ENCODE measurements at regions not wholly inside any gene's neighbourhood (a gene's known extent, or its start where the extent isn't known, plus 50 kb on each side); places are given as distances from the start of the nearest gene placed in this dataset.

- Mint-ChIP-seq H3K27ac (no peak overlapping the region), H3K4me3 (no peak overlapping the region), H3K9me3 (peaks cover 2% of the 10 kb centered on the region; the same call in 1 of the 3 replicates), H3K36me3 (ENCODE audit: low read depth) (no peaks in the 10 kb centered on the region), H3K4me1 (peaks cover 4% of the 10 kb centered on the region; the same call in 2 of the 3 replicates), H3K27me3 (ENCODE audit: insufficient read depth, low read depth, poor library complexity) (peaks cover 2% of the 10 kb centered on the region)
- H3K36me3 ChIP-seq (ENCODE audit: insufficient read depth): no peaks in the 10 kb centered on the region
- no peak overlapping the region for H3K4me2 ChIP-seq
- no peaks in the 10 kb centered on the region for H3K4me1 ChIP-seq (ENCODE audit: insufficient read depth)
- no peaks in the 10 kb centered on the region for H3K79me2 ChIP-seq (replicated peaks; ENCODE audit: insufficient read depth)
- no peaks in the 10 kb centered on the region; the same call in 1 of the 2 replicates for H4K20me1 ChIP-seq (replicated peaks; ENCODE audit: insufficient read depth)
- no peaks in the 10 kb centered on the region for H3K9me2 ChIP-seq (ENCODE audit: insufficient read depth)
- TF ChIP-seq, protein P1, sequence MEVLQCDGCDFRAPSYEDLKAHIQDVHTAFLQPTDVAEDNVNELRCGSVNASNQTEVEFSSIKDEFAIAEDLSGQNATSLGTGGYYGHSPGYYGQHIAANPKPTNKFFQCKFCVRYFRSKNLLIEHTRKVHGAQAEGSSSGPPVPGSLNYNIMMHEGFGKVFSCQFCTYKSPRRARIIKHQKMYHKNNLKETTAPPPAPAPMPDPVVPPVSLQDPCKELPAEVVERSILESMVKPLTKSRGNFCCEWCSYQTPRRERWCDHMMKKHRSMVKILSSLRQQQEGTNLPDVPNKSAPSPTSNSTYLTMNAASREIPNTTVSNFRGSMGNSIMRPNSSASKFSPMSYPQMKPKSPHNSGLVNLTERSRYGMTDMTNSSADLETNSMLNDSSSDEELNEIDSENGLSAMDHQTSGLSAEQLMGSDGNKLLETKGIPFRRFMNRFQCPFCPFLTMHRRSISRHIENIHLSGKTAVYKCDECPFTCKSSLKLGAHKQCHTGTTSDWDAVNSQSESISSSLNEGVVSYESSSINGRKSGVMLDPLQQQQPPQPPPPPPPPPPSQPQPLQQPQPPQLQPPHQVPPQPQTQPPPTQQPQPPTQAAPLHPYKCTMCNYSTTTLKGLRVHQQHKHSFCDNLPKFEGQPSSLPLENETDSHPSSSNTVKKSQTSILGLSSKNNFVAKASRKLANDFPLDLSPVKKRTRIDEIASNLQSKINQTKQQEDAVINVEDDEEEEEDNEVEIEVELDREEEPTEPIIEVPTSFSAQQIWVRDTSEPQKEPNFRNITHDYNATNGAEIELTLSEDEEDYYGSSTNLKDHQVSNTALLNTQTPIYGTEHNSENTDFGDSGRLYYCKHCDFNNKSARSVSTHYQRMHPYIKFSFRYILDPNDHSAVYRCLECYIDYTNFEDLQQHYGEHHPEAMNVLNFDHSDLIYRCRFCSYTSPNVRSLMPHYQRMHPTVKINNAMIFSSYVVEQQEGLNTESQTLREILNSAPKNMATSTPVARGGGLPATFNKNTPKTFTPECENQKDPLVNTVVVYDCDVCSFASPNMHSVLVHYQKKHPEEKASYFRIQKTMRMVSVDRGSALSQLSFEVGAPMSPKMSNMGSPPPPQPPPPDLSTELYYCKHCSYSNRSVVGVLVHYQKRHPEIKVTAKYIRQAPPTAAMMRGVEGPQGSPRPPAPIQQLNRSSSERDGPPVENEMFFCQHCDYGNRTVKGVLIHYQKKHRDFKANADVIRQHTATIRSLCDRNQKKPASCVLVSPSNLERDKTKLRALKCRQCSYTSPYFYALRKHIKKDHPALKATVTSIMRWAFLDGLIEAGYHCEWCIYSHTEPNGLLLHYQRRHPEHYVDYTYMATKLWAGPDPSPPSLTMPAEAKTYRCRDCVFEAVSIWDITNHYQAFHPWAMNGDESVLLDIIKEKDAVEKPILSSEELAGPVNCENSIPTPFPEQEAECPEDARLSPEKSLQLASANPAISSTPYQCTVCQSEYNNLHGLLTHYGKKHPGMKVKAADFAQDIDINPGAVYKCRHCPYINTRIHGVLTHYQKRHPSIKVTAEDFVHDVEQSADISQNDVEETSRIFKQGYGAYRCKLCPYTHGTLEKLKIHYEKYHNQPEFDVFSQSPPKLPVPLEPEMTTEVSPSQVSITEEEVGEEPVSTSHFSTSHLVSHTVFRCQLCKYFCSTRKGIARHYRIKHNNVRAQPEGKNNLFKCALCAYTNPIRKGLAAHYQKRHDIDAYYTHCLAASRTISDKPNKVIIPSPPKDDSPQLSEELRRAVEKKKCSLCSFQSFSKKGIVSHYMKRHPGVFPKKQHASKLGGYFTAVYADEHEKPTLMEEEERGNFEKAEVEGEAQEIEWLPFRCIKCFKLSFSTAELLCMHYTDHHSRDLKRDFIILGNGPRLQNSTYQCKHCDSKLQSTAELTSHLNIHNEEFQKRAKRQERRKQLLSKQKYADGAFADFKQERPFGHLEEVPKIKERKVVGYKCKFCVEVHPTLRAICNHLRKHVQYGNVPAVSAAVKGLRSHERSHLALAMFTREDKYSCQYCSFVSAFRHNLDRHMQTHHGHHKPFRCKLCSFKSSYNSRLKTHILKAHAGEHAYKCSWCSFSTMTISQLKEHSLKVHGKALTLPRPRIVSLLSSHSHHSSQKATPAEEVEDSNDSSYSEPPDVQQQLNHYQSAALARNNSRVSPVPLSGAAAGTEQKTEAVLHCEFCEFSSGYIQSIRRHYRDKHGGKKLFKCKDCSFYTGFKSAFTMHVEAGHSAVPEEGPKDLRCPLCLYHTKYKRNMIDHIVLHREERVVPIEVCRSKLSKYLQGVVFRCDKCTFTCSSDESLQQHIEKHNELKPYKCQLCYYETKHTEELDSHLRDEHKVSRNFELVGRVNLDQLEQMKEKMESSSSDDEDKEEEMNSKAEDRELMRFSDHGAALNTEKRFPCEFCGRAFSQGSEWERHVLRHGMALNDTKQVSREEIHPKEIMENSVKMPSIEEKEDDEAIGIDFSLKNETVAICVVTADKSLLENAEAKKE (CRISPR knock-in tag; IDR thresholded peaks at IDR 0.05): no peak
- TF ChIP-seq EZH2phosphoT487 (IDR thresholded peaks at IDR 0.05; ENCODE audit: unreplicated experiment) (no peak), REST (IDR thresholded peaks at IDR 0.05; ENCODE audit: unreplicated experiment) (no peak), ZNF331 (CRISPR knock-in tag; IDR thresholded peaks at IDR 0.05; ENCODE audit: low read depth) (no peak), STAT1 (IDR thresholded peaks at IDR 0.05; ENCODE audit: unreplicated experiment) (no peak), ETS1 (IDR thresholded peaks at IDR 0.05) (no peak), CTCF (conservative IDR thresholded peaks at IDR 0.05; ENCODE audit: low read depth in 2 of 2) (no peak), POLR2AphosphoS5 (IDR thresholded peaks at IDR 0.05; ENCODE audit: low read depth) (no peak), EZH2 (IDR thresholded peaks at IDR 0.05; ENCODE audit: low read depth, unreplicated experiment) (no peak), CREB1 (CRISPR knock-in tag; IDR thresholded peaks at IDR 0.05; ENCODE audit: low read depth) (no peak), JUNB (IDR thresholded peaks at IDR 0.05; ENCODE audit: unreplicated experiment) (no peak), NANOG (IDR thresholded peaks at IDR 0.05; ENCODE audit: borderline replicate concordance) (no peak), ZNF114 (CRISPR knock-in tag; IDR thresholded peaks at IDR 0.05) (no peak)
- H3K27ac ChIP-seq (ENCODE audit: low read depth): no peak overlapping the region
- H3K27me3 ChIP-seq (ENCODE audit: insufficient read depth): no peaks in the 10 kb centered on the region
- H3F3A ChIP-seq (replicated peaks; ENCODE audit: low read depth): no peaks in the 10 kb centered on the region
- ATAC-seq (no peak), DNase-seq (ENCODE audit: low spot score) (no peak)
- H3K4me3 ChIP-seq: no peak overlapping the region
- no peak overlapping the region for H2AFZ ChIP-seq
Observed at GRCh38 chr7:41039386-41039953, 663.4 kb downstream of the INHBA start.

All from GM23338 (cell line).